ENCODE measurements at regions not wholly inside any gene's neighbourhood (a gene's known extent, or its start where the extent isn't known, plus 50 kb on each side); places are given as distances from the start of the nearest gene placed in this dataset.
"Not testable (repeated sequence)": the region's sequence is repeated elsewhere in the genome, so short reads cannot be mapped to it uniquely, and the experiment has no call there.

GRCh38 chr7:149628361-149629149 is 130.9 kb upstream of the ZNF746 start:
- H3K4me3 Mint-ChIP-seq; POLR2A ChIA-PET; ATAC-seq; DNase-seq (ENCODE audit: low spot score); H3K9me3 Mint-ChIP-seq; H3K36me3 Mint-ChIP-seq; H3K27ac Mint-ChIP-seq: not testable (repeated sequence)
- H3K27me3 Mint-ChIP-seq (ENCODE audit: low read depth) = peaks cover 14% of the 10 kb centered on the region
- CTCF ChIA-PET = interaction anchor here (1.0 to 4.6 kb wide), 3 partner anchors 34 to 75 kb away, joined by 3 to 55 read pairs (median 9); no protein-coding TSS in a partner anchor
- peaks cover 14% of the 10 kb centered on the region for H3K4me1 Mint-ChIP-seq

- TF ChIP-seq TEAD1 (CRISPR knock-in tag; IDR thresholded peaks at IDR 0.05) (no peak), ZNF219 (CRISPR knock-in tag; IDR thresholded peaks at IDR 0.05; ENCODE audit: borderline replicate concordance) (no peak), ZNF396 (CRISPR knock-in tag; IDR thresholded peaks at IDR 0.05; ENCODE audit: borderline replicate concordance) (no peak), JAZF1 (CRISPR knock-in tag; IDR thresholded peaks at IDR 0.05) (no peak), ZNF512 (CRISPR knock-in tag; IDR thresholded peaks at IDR 0.05; ENCODE audit: borderline replicate concordance) (no peak), ZNF317 (CRISPR knock-in tag; IDR thresholded peaks at IDR 0.05; ENCODE audit: borderline replicate concordance, low read depth) (no peak), NFATC4 (CRISPR knock-in tag; IDR thresholded peaks at IDR 0.05) (no peak), MLX (CRISPR knock-in tag; IDR thresholded peaks at IDR 0.05) (no peak), TEAD4 (CRISPR knock-in tag; IDR thresholded peaks at IDR 0.05) (no peak), TCF7 (CRISPR knock-in tag; IDR thresholded peaks at IDR 0.05; ENCODE audit: low read depth) (no peak), ZNF425 (CRISPR knock-in tag; conservative IDR thresholded peaks at IDR 0.05) (no peak)
- H3K36me3 Mint-ChIP-seq = no peaks in the 10 kb centered on the region
- POLR2A ChIA-PET = no interaction called here
- CTCF ChIA-PET = interaction anchor here (4.6 kb wide), 1 partner anchor 34 kb away, joined by 55 read pairs; no protein-coding TSS in a partner anchor
- no peak for ATAC-seq
- no peak overlapping the region for H3K4me3 Mint-ChIP-seq
- H3K4me1 Mint-ChIP-seq = peaks cover 21% of the 10 kb centered on the region
- DNase-seq (ENCODE audit: low spot score) = no peak
- no peak overlapping the region for H3K27ac Mint-ChIP-seq
- H3K9me3 Mint-ChIP-seq = no peaks in the 10 kb centered on the region
- H3K27me3 Mint-ChIP-seq (ENCODE audit: low read depth) = peaks cover 14% of the 10 kb centered on the region
These were observed 130.3 kb upstream of the ZNF746 start for GRCh38 chr7:149627911-149628310.

GRCh38 chr7:149626972-149627371 is 129.4 kb upstream of the ZNF746 start:
- ATAC-seq = no peak
- Mint-ChIP-seq H3K27ac (no peak overlapping the region), H3K36me3 (no peaks in the 10 kb centered on the region), H3K4me3 (no peak overlapping the region), H3K4me1 (peaks cover 24% of the 10 kb centered on the region), H3K27me3 (ENCODE audit: low read depth) (peaks cover 14% of the 10 kb centered on the region), H3K9me3 (no peaks in the 10 kb centered on the region)
- no peak for DNase-seq (ENCODE audit: low spot score)
- TF ChIP-seq NR1H2 (CRISPR knock-in tag; IDR thresholded peaks at IDR 0.05) (no peak), CREB1 (CRISPR knock-in tag; IDR thresholded peaks at IDR 0.05) (no peak), FOXK1 (CRISPR knock-in tag; IDR thresholded peaks at IDR 0.05) (no peak), SMAD3 (CRISPR knock-in tag; IDR thresholded peaks at IDR 0.05; ENCODE audit: borderline replicate concordance) (no peak), NFATC4 (CRISPR knock-in tag; IDR thresholded peaks at IDR 0.05) (no peak), E2F5 (CRISPR knock-in tag; IDR thresholded peaks at IDR 0.05) (no peak), TEAD1 (CRISPR knock-in tag; IDR thresholded peaks at IDR 0.05) (no peak), ETV6 (CRISPR knock-in tag; IDR thresholded peaks at IDR 0.05) (no peak), OVOL2 (CRISPR knock-in tag; IDR thresholded peaks at IDR 0.05; ENCODE audit: borderline replicate concordance) (no peak), ZNF263 (CRISPR knock-in tag; IDR thresholded peaks at IDR 0.05; ENCODE audit: low read depth) (no peak), AR (CRISPR knock-in tag; IDR thresholded peaks at IDR 0.05) (no peak)
- ChIA-PET POLR2A (no interaction called here), CTCF (interaction anchor here (2.9 to 4.6 kb wide), 2 partner anchors 9 to 35 kb away, joined by 20 to 55 read pairs; no protein-coding TSS in a partner anchor)
